Astrocyte (in vitro differentiated cells and primary cell): ENCODE measurements at regions not wholly inside any gene's neighbourhood (a gene's known extent, or its start where the extent isn't known, plus 50 kb on each side); places are given as distances from the start of the nearest gene placed in this dataset.
A peak's percentile ranks its signal among the peaks of the same experiment; 100 is the strongest.

Experiments
- DNase-seq: peaks from one replicate; pipeline ENCODE4 v3.0.0-alpha.2; 2010; ENCODE audit warnings: low read depth
- FAIRE-seq: peaks from 2 replicates; lab custom pipeline; 2011; peaks lifted over from hg19 to GRCh38; lab: Jason Lieb, UNC
- H2AFZ ChIP-seq: 2 replicates; pipeline ENCODE4 v1.6.0; 2012; ENCODE audit warnings: low read depth, low read length, inconsistent platforms
- H3K27ac ChIP-seq: 2 replicates; pipeline ENCODE4 v1.5.1; 2011; ENCODE audit warnings: low read depth, low read length, inconsistent platforms
- H3K27me3 ChIP-seq: 2 replicates; pipeline ENCODE4 v1.6.0; 2011; ENCODE audit warnings: low read length, inconsistent platforms; ENCODE audit not compliant: insufficient read depth
- H3K36me3 ChIP-seq: 2 replicates; pipeline ENCODE4 v1.5.1; 2011; ENCODE audit warnings: low read length, inconsistent platforms; ENCODE audit not compliant: insufficient read depth
- H3K4me1 ChIP-seq: 2 replicates; pipeline ENCODE4 v1.5.1; 2011; ENCODE audit warnings: low read length, inconsistent platforms; ENCODE audit not compliant: insufficient read depth
- H3K4me2 ChIP-seq: 2 replicates; pipeline ENCODE4 v1.6.0; 2012; ENCODE audit warnings: low read length, inconsistent platforms
- H3K4me3 ChIP-seq: 2 replicates; pipeline ENCODE4 v1.5.1; 2011; ENCODE audit warnings: low read depth, mild to moderate bottlenecking, low read length, inconsistent platforms; ENCODE audit not compliant: insufficient read depth
- H3K79me2 ChIP-seq: 2 replicates; pipeline ENCODE4 v1.6.0; 2012; ENCODE audit warnings: mild to moderate bottlenecking, low read length, inconsistent platforms; ENCODE audit not compliant: insufficient read depth
- H3K9ac ChIP-seq: 2 replicates; pipeline ENCODE4 v1.6.0; 2012; ENCODE audit warnings: mild to moderate bottlenecking, low read length, inconsistent platforms
- H3K9me3 ChIP-seq: 2 replicates; pipeline ENCODE4 v1.5.1; 2012; ENCODE audit warnings: low read depth, mild to moderate bottlenecking, low read length, inconsistent platforms; ENCODE audit not compliant: insufficient read depth
- H4K20me1 ChIP-seq: 2 replicates; pipeline ENCODE4 v1.6.0; 2012; ENCODE audit warnings: low read length, inconsistent platforms; ENCODE audit not compliant: insufficient read depth
- H3K27ac Mint-ChIP-seq: one replicate; pipeline ENCODE4 v1.8.0; 2021; ENCODE audit warnings: mild to moderate bottlenecking, mixed read lengths; ENCODE audit not compliant: unreplicated experiment
- H3K27me3 Mint-ChIP-seq: one replicate; pipeline ENCODE4 v1.8.0; 2021; ENCODE audit warnings: low read depth, mixed read lengths; ENCODE audit not compliant: unreplicated experiment
- H3K36me3 Mint-ChIP-seq: one replicate; pipeline ENCODE4 v1.8.0; 2021; ENCODE audit warnings: low read depth, mixed read lengths; ENCODE audit not compliant: unreplicated experiment
- H3K4me1 Mint-ChIP-seq: one replicate; pipeline ENCODE4 v1.8.0; 2021; ENCODE audit warnings: low read depth, mixed read lengths; ENCODE audit not compliant: unreplicated experiment
- H3K4me3 Mint-ChIP-seq: one replicate; pipeline ENCODE4 v1.8.0; 2021; ENCODE audit warnings: mild to moderate bottlenecking, moderate library complexity, mixed read lengths; ENCODE audit not compliant: unreplicated experiment
- H3K9me3 Mint-ChIP-seq: one replicate; pipeline ENCODE4 v1.8.0; 2021; ENCODE audit warnings: mild to moderate bottlenecking, mixed read lengths; ENCODE audit not compliant: unreplicated experiment
- CTCF ChIP-seq: IDR thresholded peaks from 2 replicates; pipeline ENCODE4 v1.5.1; 2011; ENCODE audit warnings: low read depth, mild to moderate bottlenecking, inconsistent platforms, low read length, moderate library complexity; ENCODE audit not compliant: insufficient read depth
- EZH2 ChIP-seq: IDR thresholded peaks from 2 replicates; pipeline ENCODE4 v1.6.1; 2012; ENCODE audit warnings: mild to moderate bottlenecking, low read length, inconsistent platforms; ENCODE audit not compliant: insufficient read depth

- peaks cover 2% of the 10 kb centered on the region for H3K9me3 Mint-ChIP-seq
- H3K27ac Mint-ChIP-seq = no peak overlapping the region
- no peaks in the 10 kb centered on the region for H3K9me3 ChIP-seq
- H3K36me3 ChIP-seq = no peaks in the 10 kb centered on the region
- H3K36me3 Mint-ChIP-seq = no peaks in the 10 kb centered on the region
- no peak overlapping the region for H2AFZ ChIP-seq
- DNase-seq (no peak), FAIRE-seq (no peak)
- H4K20me1 ChIP-seq = no peaks in the 10 kb centered on the region
- H3K27me3 Mint-ChIP-seq = no peaks in the 10 kb centered on the region
- no peak overlapping the region for H3K27ac ChIP-seq
- no peak for TF ChIP-seq EZH2
- TF ChIP-seq CTCF = no peak
- no peaks in the 10 kb centered on the region for H3K79me2 ChIP-seq
- H3K9ac ChIP-seq = no peak overlapping the region
- no peak overlapping the region for H3K4me3 ChIP-seq
- H3K4me1 Mint-ChIP-seq = no peaks in the 10 kb centered on the region
- H3K27me3 ChIP-seq = no peaks in the 10 kb centered on the region
- no peak overlapping the region for H3K4me2 ChIP-seq
- no peak overlapping the region for H3K4me3 Mint-ChIP-seq
- no peaks in the 10 kb centered on the region for H3K4me1 ChIP-seq
Measured at GRCh38 chr3:157566596-157566995, 63.4 kb upstream of the VEPH1 start.

GRCh38 chr3:157559401-157559800 lies 56.2 kb upstream of the VEPH1 start:
- H3K27ac ChIP-seq = no peak overlapping the region
- no peaks in the 10 kb centered on the region for H3K36me3 Mint-ChIP-seq
- no peaks in the 10 kb centered on the region for H3K27me3 Mint-ChIP-seq
- no peak overlapping the region for H3K9ac ChIP-seq
- no peak overlapping the region for H2AFZ ChIP-seq
- no peak for TF ChIP-seq EZH2
- TF ChIP-seq CTCF = no peak
- no peak overlapping the region for H3K4me3 Mint-ChIP-seq
- H3K4me1 Mint-ChIP-seq = no peaks in the 10 kb centered on the region
- H3K4me1 ChIP-seq = no peaks in the 10 kb centered on the region
- no peaks in the 10 kb centered on the region for H4K20me1 ChIP-seq
- no peak overlapping the region for H3K27ac Mint-ChIP-seq
- H3K79me2 ChIP-seq = no peaks in the 10 kb centered on the region
- H3K36me3 ChIP-seq = no peaks in the 10 kb centered on the region
- no peak overlapping the region for H3K4me3 ChIP-seq
- no peaks in the 10 kb centered on the region for H3K9me3 ChIP-seq
- DNase-seq (peak; percentile 16), FAIRE-seq (no peak)
- H3K9me3 Mint-ChIP-seq = peaks cover 2% of the 10 kb centered on the region
- H3K27me3 ChIP-seq = no peaks in the 10 kb centered on the region
- no peak overlapping the region for H3K4me2 ChIP-seq
